ENCODE measurements at regions not wholly inside any gene's neighbourhood (a gene's known extent, or its start where the extent isn't known, plus 50 kb on each side); places are given as distances from the start of the nearest gene placed in this dataset.
"Not testable (repeated sequence)": the region's sequence is repeated elsewhere in the genome, so short reads cannot be mapped to it uniquely, and the experiment has no call there.

DNA sequence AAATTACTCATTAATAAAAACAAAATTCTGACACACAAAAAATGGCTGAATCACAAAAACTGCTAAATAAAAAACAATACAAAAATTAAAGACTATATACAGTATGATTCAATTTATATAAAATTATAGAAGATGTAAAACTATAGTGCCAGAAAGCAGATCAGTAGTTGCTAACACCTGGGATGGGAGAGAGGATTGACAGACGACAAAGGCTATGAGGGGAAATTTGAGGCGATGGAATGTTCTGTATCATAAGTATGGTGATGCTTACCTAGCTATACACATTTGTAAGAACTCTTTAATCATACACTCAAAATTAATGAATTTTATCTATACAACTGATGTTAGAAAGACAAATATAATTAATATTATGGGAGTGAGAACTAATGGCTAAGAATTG is 247.9 kb upstream of the GJE1 start:
- DNase-seq: no peak
- H3K4me1 ChIP-seq: no peaks in the 10 kb centered on the region
- intact Hi-C loops (cut with DNase I; ENCODE audit: low total_unique reads): no loop called here
- no peaks in the 10 kb centered on the region for H3K9me3 ChIP-seq
- WGBS, 2 donors: 98% methylated on average over 2 of the region's 2 CpGs
- H3K27me3 ChIP-seq: no peaks in the 10 kb centered on the region
- no peak overlapping the region for H3K27ac ChIP-seq
- no peak overlapping the region for H3K4me3 ChIP-seq
- H3K36me3 ChIP-seq (ENCODE audit: low read depth, missing control alignments): no peaks in the 10 kb centered on the region
- TF ChIP-seq, protein P1, sequence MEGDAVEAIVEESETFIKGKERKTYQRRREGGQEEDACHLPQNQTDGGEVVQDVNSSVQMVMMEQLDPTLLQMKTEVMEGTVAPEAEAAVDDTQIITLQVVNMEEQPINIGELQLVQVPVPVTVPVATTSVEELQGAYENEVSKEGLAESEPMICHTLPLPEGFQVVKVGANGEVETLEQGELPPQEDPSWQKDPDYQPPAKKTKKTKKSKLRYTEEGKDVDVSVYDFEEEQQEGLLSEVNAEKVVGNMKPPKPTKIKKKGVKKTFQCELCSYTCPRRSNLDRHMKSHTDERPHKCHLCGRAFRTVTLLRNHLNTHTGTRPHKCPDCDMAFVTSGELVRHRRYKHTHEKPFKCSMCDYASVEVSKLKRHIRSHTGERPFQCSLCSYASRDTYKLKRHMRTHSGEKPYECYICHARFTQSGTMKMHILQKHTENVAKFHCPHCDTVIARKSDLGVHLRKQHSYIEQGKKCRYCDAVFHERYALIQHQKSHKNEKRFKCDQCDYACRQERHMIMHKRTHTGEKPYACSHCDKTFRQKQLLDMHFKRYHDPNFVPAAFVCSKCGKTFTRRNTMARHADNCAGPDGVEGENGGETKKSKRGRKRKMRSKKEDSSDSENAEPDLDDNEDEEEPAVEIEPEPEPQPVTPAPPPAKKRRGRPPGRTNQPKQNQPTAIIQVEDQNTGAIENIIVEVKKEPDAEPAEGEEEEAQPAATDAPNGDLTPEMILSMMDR (IDR thresholded peaks at IDR 0.05): no peak
- no peak for TF ChIP-seq POLR2A (IDR thresholded peaks at IDR 0.05)

DNA sequence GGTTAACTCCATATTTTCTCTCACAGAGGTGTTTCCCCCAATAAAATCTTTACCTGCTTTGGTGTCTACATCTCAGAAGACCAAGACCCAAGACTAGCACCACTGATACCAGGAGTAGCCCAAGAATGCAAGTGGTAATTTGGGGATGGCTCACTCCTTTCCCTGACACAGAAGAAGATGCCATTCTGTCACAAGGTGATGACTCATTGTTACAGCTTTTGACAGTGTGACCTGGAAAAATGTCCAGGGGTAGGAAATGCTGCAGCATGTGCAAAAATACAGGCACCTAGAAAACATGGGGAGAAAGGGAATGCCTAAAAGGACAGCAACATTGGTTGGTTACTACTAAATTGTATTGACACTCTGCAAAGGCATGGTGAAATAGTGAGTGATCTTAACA is 254.0 kb upstream of the GJE1 start:
- TF ChIP-seq POLR2A (IDR thresholded peaks at IDR 0.05): no peak
- TF ChIP-seq, protein P1 (IDR thresholded peaks at IDR 0.05): no peak
- no peaks in the 10 kb centered on the region for H3K9me3 ChIP-seq
- H3K4me1 ChIP-seq: no peaks in the 10 kb centered on the region
- no peaks in the 10 kb centered on the region for H3K27me3 ChIP-seq
- no peak for DNase-seq
- H3K27ac ChIP-seq: no peak overlapping the region
- H3K36me3 ChIP-seq (ENCODE audit: low read depth, missing control alignments): no peaks in the 10 kb centered on the region
- no peak overlapping the region for H3K4me3 ChIP-seq
- intact Hi-C loops (cut with DNase I; ENCODE audit: low total_unique reads): no loop called here

DNA sequence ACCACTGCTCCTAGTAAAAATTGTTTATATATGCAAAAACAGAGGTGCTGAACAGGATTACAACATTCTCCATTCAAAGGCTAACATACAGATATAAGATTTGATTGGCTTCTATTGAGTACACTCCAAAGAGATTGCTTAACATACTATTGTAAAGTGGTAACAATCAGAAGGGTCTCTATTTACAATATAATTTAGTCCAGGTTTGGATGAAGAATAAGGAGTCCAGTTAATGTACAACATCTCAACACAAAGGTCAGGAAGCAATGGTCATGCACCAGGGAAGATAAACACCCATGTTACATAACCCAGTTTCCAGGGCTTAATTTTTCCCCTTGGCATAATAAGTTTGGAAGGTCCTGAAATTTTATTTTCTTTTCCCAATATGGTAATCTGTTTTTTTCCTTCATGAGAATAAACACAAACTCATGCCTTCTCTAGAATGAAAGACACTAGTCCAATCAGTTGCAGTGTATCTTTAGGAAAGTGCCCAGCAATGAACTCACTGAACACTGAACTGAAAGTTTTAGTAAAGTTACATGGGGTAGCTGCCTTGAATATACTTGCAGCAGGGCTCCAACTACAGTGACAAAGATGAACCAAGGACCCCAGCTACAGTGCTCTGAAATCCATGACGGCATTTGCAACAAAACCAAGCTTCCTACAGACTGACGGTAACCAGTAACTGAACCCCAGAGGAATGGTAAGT is 255.3 kb upstream of the GJE1 start:
- TF ChIP-seq, protein P1 (IDR thresholded peaks at IDR 0.05): no peak
- TF ChIP-seq POLR2A (IDR thresholded peaks at IDR 0.05): no peak
- Histone ChIP-seq H3K9me3 (no peaks in the 10 kb centered on the region), H3K36me3 (ENCODE audit: low read depth, missing control alignments) (no peaks in the 10 kb centered on the region), H3K27ac (no peak overlapping the region), H3K4me3 (no peak overlapping the region), H3K27me3 (no peaks in the 10 kb centered on the region), H3K4me1 (no peaks in the 10 kb centered on the region)
- 84 to 94% methylated on average over 2 of the region's 2 CpGs for WGBS, 2 donors
- DNase-seq: no peak
- intact Hi-C loops (cut with DNase I; ENCODE audit: low total_unique reads): no loop called here

DNA sequence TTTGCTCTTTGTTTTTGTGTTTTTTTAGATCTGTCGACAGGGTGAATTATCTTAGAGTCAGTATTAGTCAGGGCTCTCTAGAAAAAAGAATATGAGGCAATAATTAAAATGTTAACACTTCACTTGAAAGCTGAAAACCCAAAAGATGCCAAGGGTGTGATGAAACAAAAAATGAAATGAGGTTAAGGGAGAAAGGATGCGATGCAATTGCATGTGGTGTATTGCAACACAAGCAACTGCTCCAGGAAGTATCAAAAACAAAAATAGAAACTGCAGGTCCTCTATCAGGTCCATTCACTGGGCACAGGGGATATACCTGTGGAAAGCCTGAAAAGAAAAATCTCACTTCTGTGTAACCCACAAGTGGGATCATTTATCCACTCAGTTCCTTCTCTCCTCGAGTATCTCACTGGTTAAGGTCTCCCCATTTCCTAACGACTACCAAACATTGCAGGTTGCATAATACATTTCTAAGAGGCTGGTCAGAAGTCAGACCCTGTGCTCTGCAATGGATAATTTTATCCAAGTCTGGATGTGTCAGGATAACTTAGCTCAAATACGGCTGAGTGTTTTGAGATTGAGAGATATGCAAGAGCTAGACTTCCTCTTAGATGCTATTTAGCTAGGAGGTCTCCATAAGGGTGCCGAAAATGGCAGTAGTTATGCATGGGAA is 257.7 kb upstream of the GJE1 start:
- no peak overlapping the region for H3K27ac ChIP-seq
- intact Hi-C loops (cut with DNase I; ENCODE audit: low total_unique reads): no loop called here
- TF ChIP-seq POLR2A (IDR thresholded peaks at IDR 0.05): no peak
- TF ChIP-seq, protein P1 (IDR thresholded peaks at IDR 0.05): no peak
- H3K4me1 ChIP-seq: no peaks in the 10 kb centered on the region
- no peaks in the 10 kb centered on the region for H3K27me3 ChIP-seq
- no peak for DNase-seq
- WGBS, 2 donors: 71 to 79% methylated on average over 6 of the region's 6 CpGs
- H3K36me3 ChIP-seq (ENCODE audit: low read depth, missing control alignments): no peaks in the 10 kb centered on the region
- H3K9me3 ChIP-seq: no peaks in the 10 kb centered on the region
- no peak overlapping the region for H3K4me3 ChIP-seq

DNA sequence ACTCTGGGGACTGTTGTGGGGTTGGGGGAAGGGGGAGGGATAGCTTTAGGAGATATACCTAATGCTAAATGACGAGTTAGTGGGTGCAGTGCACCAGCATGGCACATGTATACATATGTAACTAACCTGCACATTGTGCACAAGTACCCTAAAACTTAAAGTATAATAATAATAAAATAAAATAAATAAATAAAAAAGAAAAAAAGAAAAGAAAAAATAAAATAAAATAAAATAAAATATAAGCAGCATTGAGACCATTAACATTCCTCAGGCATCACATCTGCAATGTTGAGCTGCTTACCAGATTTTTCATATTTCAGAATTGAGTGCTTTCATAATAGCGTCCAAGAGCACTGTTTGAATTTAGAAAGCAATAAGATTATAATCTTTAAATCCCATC is 263.2 kb upstream of the GJE1 start:
- H3K4me1 ChIP-seq; intact Hi-C loops (cut with DNase I; ENCODE audit: low total_unique reads); H3K27me3 ChIP-seq; H3K4me3 ChIP-seq; H3K27ac ChIP-seq; H3K9me3 ChIP-seq; H3K36me3 ChIP-seq (ENCODE audit: low read depth, missing control alignments); DNase-seq: not testable (repeated sequence)
- 86 to 88% methylated on average over 2 of the region's 2 CpGs for WGBS, 2 donors
